ENCODE measurements at regions not wholly inside any gene's neighbourhood (a gene's known extent, or its start where the extent isn't known, plus 50 kb on each side); places are given as distances from the start of the nearest gene placed in this dataset.

DNA sequence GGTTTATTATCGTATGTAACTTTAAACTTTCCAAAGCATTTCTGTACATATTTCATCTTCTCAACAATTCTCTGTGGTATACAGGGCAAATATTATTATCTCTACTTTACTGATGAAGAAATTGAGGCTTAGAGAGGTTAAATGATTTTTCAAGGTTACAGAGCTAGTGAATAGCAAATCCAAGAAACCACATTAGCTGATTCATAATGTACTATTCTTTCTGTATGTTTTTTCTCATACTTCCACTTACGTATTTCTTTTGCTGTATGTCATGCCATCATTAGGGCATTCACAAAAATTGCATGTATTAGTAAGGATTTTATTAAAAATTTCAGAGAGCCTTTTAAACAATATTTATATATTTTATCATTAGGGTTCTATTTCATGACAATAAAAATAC is 372.4 kb upstream of the DMAC1 start:
- ATAC-seq: no peak
- Histone ChIP-seq H3K27me3 (ENCODE audit: control insufficient read depth in 2 of 2, insufficient read depth in 2 of 2, low read length in 2 of 2) (no peaks in the 10 kb centered on the region), H3K27ac (ENCODE audit: low read depth, low read length) (no peak overlapping the region), H3K9me3 (ENCODE audit: control insufficient read depth in 2 of 3, low read length in 3 of 3) (no peaks in the 10 kb centered on the region), H3K36me3 (ENCODE audit: control insufficient read depth in 2 of 3, insufficient read depth in 3 of 3, low read length in 3 of 3) (no peaks in the 10 kb centered on the region), H3K4me3 (ENCODE audit: low read length) (no peak overlapping the region), H3K4me1 (ENCODE audit: control insufficient read depth in 2 of 2, insufficient read depth in 2 of 2, low read length in 2 of 2) (no peaks in the 10 kb centered on the region)
- Mint-ChIP-seq H3K4me3 (no peak overlapping the region), H3K4me1 (peaks cover 0 to 5% (median 0%) of the 10 kb centered on the region in 7 donors), H3K9me3 (no peaks in the 10 kb centered on the region), H3K27ac (no peak overlapping the region), H3K36me3 (no peaks in the 10 kb centered on the region), H3K27me3 (peaks cover 0 to 7% (median 4%) of the 10 kb centered on the region in 5 donors)
- no peak for DNase-seq
- POLR2A ChIA-PET: no interaction called here
- intact Hi-C loops (cut with micrococcal nuclease): no loop called here
- CTCF ChIA-PET: no interaction called here

DNA sequence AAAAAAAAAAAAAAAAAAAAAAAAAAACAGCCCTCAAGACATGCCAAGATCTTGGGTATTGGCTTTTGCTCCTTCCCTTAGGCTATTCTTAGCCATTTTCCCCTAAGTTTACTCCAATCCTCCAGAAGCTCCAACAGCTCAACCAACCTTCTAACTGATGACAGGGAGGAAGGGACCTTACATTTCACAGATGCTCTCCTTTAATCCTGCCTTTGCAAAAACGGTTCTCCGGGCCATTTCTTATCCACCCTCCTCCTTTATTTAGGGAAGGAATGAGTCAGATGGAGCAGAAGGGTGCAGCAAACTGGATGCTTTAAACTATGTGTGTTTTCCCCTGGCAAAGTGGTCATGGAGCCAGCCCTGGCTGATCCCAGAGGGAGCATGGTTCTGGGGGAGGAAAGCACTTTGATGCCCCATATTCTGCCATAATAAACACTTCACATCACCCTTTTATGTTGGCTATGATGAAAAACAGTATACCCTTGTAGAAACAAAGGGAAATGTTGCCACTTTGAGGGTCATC is 369.4 kb upstream of the DMAC1 start:
- ChIA-PET POLR2A (no interaction called here), CTCF (no interaction called here)
- Histone ChIP-seq H3K27me3 (ENCODE audit: control insufficient read depth in 2 of 2, insufficient read depth in 2 of 2, low read length in 2 of 2) (no peaks in the 10 kb centered on the region), H3K27ac (ENCODE audit: low read depth, low read length) (no peak overlapping the region), H3K4me3 (ENCODE audit: low read length) (no peak overlapping the region), H3K36me3 (ENCODE audit: control insufficient read depth in 2 of 3, insufficient read depth in 3 of 3, low read length in 3 of 3) (no peaks in the 10 kb centered on the region), H3K9me3 (ENCODE audit: control insufficient read depth in 2 of 3, low read length in 3 of 3) (no peaks in the 10 kb centered on the region), H3K4me1 (ENCODE audit: control insufficient read depth in 2 of 2, insufficient read depth in 2 of 2, low read length in 2 of 2) (no peaks in the 10 kb centered on the region)
- no peaks in the 10 kb centered on the region for H3K9me3 Mint-ChIP-seq
- H3K4me1 Mint-ChIP-seq: peaks cover 0 to 5% (median 0%) of the 10 kb centered on the region in 7 donors
- H3K36me3 Mint-ChIP-seq: no peaks in the 10 kb centered on the region
- ATAC-seq (no peak), DNase-seq (no peak)
- intact Hi-C loops (cut with micrococcal nuclease): no loop called here
- H3K27ac Mint-ChIP-seq: no peak overlapping the region
- H3K27me3 Mint-ChIP-seq: peaks cover 0 to 10% (median 0%) of the 10 kb centered on the region in 5 donors
- H3K4me3 Mint-ChIP-seq: no peak overlapping the region

DNA sequence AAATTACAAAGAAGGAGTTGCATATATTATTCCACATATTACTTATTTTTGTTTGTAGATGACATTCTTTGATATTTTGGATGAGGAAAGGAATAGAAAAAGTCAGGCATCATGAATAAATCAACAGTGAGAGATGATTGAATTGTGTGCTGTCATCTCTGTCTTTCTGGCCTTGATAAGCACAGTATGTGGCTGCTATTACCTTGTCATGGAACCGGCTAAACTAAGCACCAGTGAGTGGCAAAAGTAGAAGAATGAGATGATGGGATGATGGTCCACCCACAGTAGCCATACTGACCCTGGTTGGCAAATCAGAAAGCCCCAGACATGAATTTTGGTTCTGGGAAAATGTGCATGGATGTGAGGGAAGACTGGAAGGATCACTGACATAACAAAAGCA is 361.2 kb upstream of the DMAC1 start:
- Mint-ChIP-seq H3K27ac (no peak overlapping the region), H3K9me3 (no peaks in the 10 kb centered on the region), H3K4me3 (no peak overlapping the region), H3K36me3 (no peaks in the 10 kb centered on the region), H3K27me3 (no peaks in the 10 kb centered on the region), H3K4me1 (peaks cover 0 to 5% (median 0%) of the 10 kb centered on the region in 7 donors)
- Histone ChIP-seq H3K4me1 (ENCODE audit: control insufficient read depth in 2 of 2, insufficient read depth in 2 of 2, low read length in 2 of 2) (no peaks in the 10 kb centered on the region), H3K9me3 (ENCODE audit: control insufficient read depth in 2 of 3, low read length in 3 of 3) (no peaks in the 10 kb centered on the region), H3K27me3 (ENCODE audit: control insufficient read depth in 2 of 2, insufficient read depth in 2 of 2, low read length in 2 of 2) (no peaks in the 10 kb centered on the region), H3K27ac (ENCODE audit: low read depth, low read length) (no peak overlapping the region), H3K4me3 (ENCODE audit: low read length) (no peak overlapping the region), H3K36me3 (ENCODE audit: control insufficient read depth in 2 of 3, insufficient read depth in 3 of 3, low read length in 3 of 3) (no peaks in the 10 kb centered on the region)
- POLR2A ChIA-PET: no interaction called here
- no peak for ATAC-seq
- CTCF ChIA-PET: no interaction called here
- intact Hi-C loops (cut with micrococcal nuclease): no loop called here
- DNase-seq: no peak

DNA sequence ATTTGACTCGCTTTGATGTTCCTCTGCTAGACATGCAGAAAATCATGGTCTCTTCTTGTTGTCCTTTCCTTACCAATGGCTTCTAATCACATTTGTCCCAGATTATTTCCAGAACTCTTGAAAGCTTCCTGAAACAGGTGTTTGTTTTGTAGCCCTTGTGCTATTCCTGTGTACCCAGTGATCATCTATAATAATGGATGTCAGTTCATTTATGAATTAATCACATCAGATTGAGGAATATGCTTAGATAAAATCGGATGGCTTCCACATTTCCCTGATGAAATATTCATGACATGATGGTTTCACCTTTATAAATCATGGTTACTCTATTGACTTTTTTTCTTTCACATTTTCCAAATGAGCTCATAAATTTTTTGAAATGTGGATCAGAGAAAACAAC is 359.0 kb upstream of the DMAC1 start:
- H3K36me3 Mint-ChIP-seq: no peaks in the 10 kb centered on the region
- Histone ChIP-seq H3K4me3 (ENCODE audit: low read length) (no peak overlapping the region), H3K9me3 (ENCODE audit: control insufficient read depth in 2 of 3, low read length in 3 of 3) (no peaks in the 10 kb centered on the region), H3K27me3 (ENCODE audit: control insufficient read depth in 2 of 2, insufficient read depth in 2 of 2, low read length in 2 of 2) (no peaks in the 10 kb centered on the region), H3K36me3 (ENCODE audit: control insufficient read depth in 2 of 3, insufficient read depth in 3 of 3, low read length in 3 of 3) (no peaks in the 10 kb centered on the region), H3K4me1 (ENCODE audit: control insufficient read depth in 2 of 2, insufficient read depth in 2 of 2, low read length in 2 of 2) (no peaks in the 10 kb centered on the region), H3K27ac (ENCODE audit: low read depth, low read length) (no peak overlapping the region)
- ATAC-seq (no peak), DNase-seq (no peak)
- H3K9me3 Mint-ChIP-seq: no peaks in the 10 kb centered on the region
- H3K4me1 Mint-ChIP-seq: peaks cover 0 to 5% (median 0%) of the 10 kb centered on the region in 7 donors
- intact Hi-C loops (cut with micrococcal nuclease): no loop called here
- H3K27me3 Mint-ChIP-seq: no peaks in the 10 kb centered on the region
- ChIA-PET POLR2A (no interaction called here), CTCF (no interaction called here)
- H3K4me3 Mint-ChIP-seq: no peak overlapping the region
- no peak overlapping the region for H3K27ac Mint-ChIP-seq

DNA sequence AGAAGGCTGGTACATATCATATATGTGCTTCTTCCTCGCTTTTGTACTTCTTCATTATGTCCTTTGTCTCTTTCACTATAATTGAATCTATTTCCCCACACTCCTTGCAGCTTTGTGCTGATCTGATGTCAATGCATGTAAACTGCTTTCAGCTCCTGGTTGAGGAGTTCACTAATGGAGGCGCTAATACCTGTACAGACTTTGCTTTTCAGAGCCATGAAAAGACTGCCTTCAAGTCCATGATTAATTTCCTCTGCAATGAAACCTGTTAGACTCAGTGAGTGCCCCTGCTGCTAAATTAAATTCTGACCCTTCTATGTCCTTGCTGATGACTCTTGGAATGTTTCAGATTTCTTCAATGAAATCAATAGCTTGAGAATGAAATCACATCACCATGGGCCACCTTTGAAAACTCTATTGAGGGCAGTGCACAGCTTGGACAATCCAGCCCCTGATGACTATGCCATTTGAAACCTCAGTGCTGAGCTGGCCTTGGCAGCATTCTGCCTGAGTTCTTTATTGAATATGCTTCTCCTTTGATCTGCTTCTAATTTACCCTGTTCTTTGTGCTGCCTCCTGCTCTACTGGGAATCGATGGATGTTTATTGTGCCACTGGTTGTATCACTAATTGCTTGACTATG is 358.2 kb upstream of the DMAC1 start:
- CTCF ChIA-PET: no interaction called here
- no peak for DNase-seq

DNA sequence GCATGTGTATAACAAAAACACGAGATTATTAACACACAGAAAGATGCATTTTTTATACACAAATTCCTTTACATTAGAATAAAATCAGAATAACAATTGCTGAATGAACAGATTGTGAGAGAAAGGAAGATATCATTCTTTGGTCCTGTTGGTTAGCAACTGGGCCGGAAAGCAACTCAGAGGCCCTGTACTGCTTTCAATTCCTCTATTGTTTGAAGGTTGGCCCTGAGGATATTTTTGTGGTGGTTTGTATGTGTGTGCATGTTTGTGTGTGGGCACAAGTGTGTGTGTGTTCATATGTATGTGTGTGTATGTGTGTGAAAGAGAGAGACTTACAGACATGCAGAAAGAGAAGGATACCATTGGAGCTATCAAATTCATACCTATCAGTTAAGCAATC is 356.8 kb upstream of the DMAC1 start:
- ATAC-seq: no peak
- Mint-ChIP-seq H3K27me3 (no peaks in the 10 kb centered on the region), H3K4me1 (peaks cover 0 to 5% (median 0%) of the 10 kb centered on the region in 7 donors), H3K27ac (no peak overlapping the region), H3K36me3 (peaks cover 0 to 1% (median 0%) of the 10 kb centered on the region in 5 donors), H3K9me3 (peaks cover 0 to 6% (median 3%) of the 10 kb centered on the region in 11 donors), H3K4me3 (no peak overlapping the region)
- no peak overlapping the region for H3K27ac ChIP-seq (ENCODE audit: low read depth, low read length)
- no peaks in the 10 kb centered on the region for H3K9me3 ChIP-seq (ENCODE audit: control insufficient read depth in 2 of 3, low read length in 3 of 3)
- H3K27me3 ChIP-seq (ENCODE audit: control insufficient read depth in 2 of 2, insufficient read depth in 2 of 2, low read length in 2 of 2): no peaks in the 10 kb centered on the region
- no peaks in the 10 kb centered on the region for H3K4me1 ChIP-seq (ENCODE audit: control insufficient read depth in 2 of 2, insufficient read depth in 2 of 2, low read length in 2 of 2)
- CTCF ChIA-PET: no interaction called here
- no peak for DNase-seq
- no peaks in the 10 kb centered on the region for H3K36me3 ChIP-seq (ENCODE audit: control insufficient read depth in 2 of 3, insufficient read depth in 3 of 3, low read length in 3 of 3)
- intact Hi-C loops (cut with micrococcal nuclease): no loop called here
- no peak overlapping the region for H3K4me3 ChIP-seq (ENCODE audit: low read length)
- POLR2A ChIA-PET: no interaction called here

More for the DNA sequence above, 358.2 kb upstream of the DMAC1 start:
- no peak overlapping the region for H3K4me3 Mint-ChIP-seq
- Histone ChIP-seq H3K36me3 (ENCODE audit: control insufficient read depth in 2 of 3, insufficient read depth in 3 of 3, low read length in 3 of 3) (no peaks in the 10 kb centered on the region), H3K4me1 (ENCODE audit: control insufficient read depth in 2 of 2, insufficient read depth in 2 of 2, low read length in 2 of 2) (no peaks in the 10 kb centered on the region), H3K4me3 (ENCODE audit: low read length) (no peak overlapping the region), H3K27ac (ENCODE audit: low read depth, low read length) (no peak overlapping the region), H3K9me3 (ENCODE audit: control insufficient read depth in 2 of 3, low read length in 3 of 3) (no peaks in the 10 kb centered on the region), H3K27me3 (ENCODE audit: control insufficient read depth in 2 of 2, insufficient read depth in 2 of 2, low read length in 2 of 2) (no peaks in the 10 kb centered on the region)
- no peak for ATAC-seq
- H3K4me1 Mint-ChIP-seq: peaks cover 0 to 5% (median 0%) of the 10 kb centered on the region in 7 donors
- peaks cover 0 to 3% (median 0%) of the 10 kb centered on the region in 11 donors for H3K9me3 Mint-ChIP-seq
- H3K27me3 Mint-ChIP-seq: no peaks in the 10 kb centered on the region
- no peaks in the 10 kb centered on the region for H3K36me3 Mint-ChIP-seq
- POLR2A ChIA-PET: no interaction called here
- intact Hi-C loops (cut with micrococcal nuclease): no loop called here
- no peak overlapping the region for H3K27ac Mint-ChIP-seq

DNA sequence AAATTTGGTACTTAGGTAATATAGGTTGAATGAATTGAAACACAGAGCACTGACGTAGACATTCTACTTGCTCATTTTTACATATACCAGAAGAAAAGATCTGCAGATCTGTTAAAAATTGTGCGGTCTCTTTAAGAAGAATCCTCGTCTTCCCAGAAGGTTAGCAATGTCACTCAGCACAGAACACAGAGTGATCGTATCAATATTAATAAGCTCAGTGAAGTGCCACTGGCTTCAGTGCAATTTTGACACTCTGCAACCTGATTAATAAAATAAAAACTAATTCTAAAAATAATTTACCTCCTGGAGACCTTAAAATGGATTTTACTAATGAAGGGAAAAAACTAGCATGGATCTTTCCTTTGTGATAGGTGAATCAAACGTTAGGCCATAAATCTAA is 356.1 kb upstream of the DMAC1 start:
- H3K4me3 ChIP-seq (ENCODE audit: low read length): no peak overlapping the region
- ChIA-PET CTCF (no interaction called here), POLR2A (interaction anchor here (0.7 kb wide), 1 partner anchor 42 kb away, joined by 3 read pairs; no protein-coding TSS in a partner anchor)
- Mint-ChIP-seq H3K4me3 (no peak overlapping the region), H3K9me3 (peaks cover 0 to 12% (median 6%) of the 10 kb centered on the region in 11 donors), H3K4me1 (peaks cover 0 to 5% (median 0%) of the 10 kb centered on the region in 7 donors), H3K36me3 (peaks cover 0 to 8% (median 2%) of the 10 kb centered on the region in 5 donors), H3K27me3 (no peaks in the 10 kb centered on the region), H3K27ac (no peak overlapping the region)
- no peaks in the 10 kb centered on the region for H3K36me3 ChIP-seq (ENCODE audit: control insufficient read depth in 2 of 3, insufficient read depth in 3 of 3, low read length in 3 of 3)
- DNase-seq: no peak
- H3K9me3 ChIP-seq (ENCODE audit: control insufficient read depth in 2 of 3, low read length in 3 of 3): no peaks in the 10 kb centered on the region
- no peaks in the 10 kb centered on the region for H3K4me1 ChIP-seq (ENCODE audit: control insufficient read depth in 2 of 2, insufficient read depth in 2 of 2, low read length in 2 of 2)
- H3K27ac ChIP-seq (ENCODE audit: low read depth, low read length): no peak overlapping the region
- no peaks in the 10 kb centered on the region for H3K27me3 ChIP-seq (ENCODE audit: control insufficient read depth in 2 of 2, insufficient read depth in 2 of 2, low read length in 2 of 2)
- intact Hi-C loops (cut with micrococcal nuclease): no loop called here
- ATAC-seq: no peak
